HCT116 (cell line): ENCODE measurements at regions not wholly inside any gene's neighbourhood (a gene's known extent, or its start where the extent isn't known, plus 50 kb on each side); places are given as distances from the start of the nearest gene placed in this dataset.

Experiments
- CTCF ChIP-seq, 3 experiments: fragments of 200-600 bp in 1 of 3; sonication (generic) in 1 of 3; IDR thresholded peaks in 2 of 3; conservative IDR thresholded peaks in 1 of 3; 2 replicates each; pipeline ENCODE4 v1.5.1; 2012 to 2017; ENCODE audit warnings: low read depth in 2 of 3, low read length in 2 of 3, antibody characterized with exemption in 1 of 3, borderline replicate concordance in 1 of 3, control low read depth in 1 of 3, mild to moderate bottlenecking in 1 of 3, mixed read lengths in 1 of 3, mixed run types in 1 of 3, moderate library complexity in 1 of 3; ENCODE audit not compliant: insufficient read depth in 1 of 3
- POLR2A ChIP-seq: IDR thresholded peaks from 2 replicates; pipeline ENCODE4 v1.7.0; 2011; ENCODE audit warnings: borderline replicate concordance; ENCODE audit not compliant: insufficient read depth, insufficient read length; ENCODE audit errors: extremely low read depth
- POLR2AphosphoS5 ChIP-seq: IDR thresholded peaks from 2 replicates; pipeline ENCODE4 v1.6.1; 2011; ENCODE audit warnings: mild to moderate bottlenecking, low read depth, low read length, moderate library complexity
- REST ChIP-seq: IDR thresholded peaks from 2 replicates; pipeline ENCODE4 v1.6.1; 2012; ENCODE audit warnings: low read depth

- no peak for TF ChIP-seq CTCF (IDR thresholded peaks at IDR 0.05 in 2 of 3, conservative IDR thresholded peaks at IDR 0.05 in 1 of 3; ENCODE audit: borderline replicate concordance in 1 of 3, insufficient read depth in 1 of 3, low read depth in 2 of 3, low read length in 2 of 3)
- TF ChIP-seq POLR2AphosphoS5: no peak
- TF ChIP-seq POLR2A: no peak
- no peak for TF ChIP-seq REST
These were observed 154.8 kb upstream of the SSTR4 start for GRCh38 chr20:22880277-22880676.
